Heart left ventricle (tissue), 13 donors: ENCODE measurements at regions not wholly inside any gene's neighbourhood (a gene's known extent, or its start where the extent isn't known, plus 50 kb on each side); places are given as distances from the start of the nearest gene placed in this dataset.

ENCODE experiments used
- CTCF ChIP-seq, 12 donors: fragments of 200-600 bp; sonication (generic) in 4 of 12; IDR thresholded peaks; one replicate each; pipeline versions ENCODE4 v1.5.0 to v1.8.0; 2018 to 2022; ENCODE audit warnings: antibody characterized with exemption in 12 of 12, mild to moderate bottlenecking in 5 of 12
- POLR2A ChIP-seq, 2 donors: fragments of 450-650 bp; IDR thresholded peaks; one replicate each; pipeline ENCODE4 v1.6.1; 2017; ENCODE audit warnings: antibody characterized with exemption in 2 of 2, mild to moderate bottlenecking in 2 of 2, moderate library complexity in 2 of 2
- donor health status: ischemic (EF 13 %, LVEDD 7.1; RV severe dilation, severe dysfunction).
- donor health status: DM: no; HTN: yes; CAD: no.
- donor health status: DM: no; HTN: no; CAD: no.
- donor health status: ischemic (EF 25% LVEDD 6.9; RV normal size, moderate dysfunction).
- donor health status: ischemic (EF 25% LVEDD 5.7; RV mildly dilated, moderate dysfunction).
- donor health status: ischemic (EF 35%, LVEDD 5.7; RV mildly dilated, moderate dysfunction).
- donor health status: nonischemic (EF 11% LVEDD 7.7; RV severe dilation, severe dysfunction).
- donor health status: DM: yes; HTN: yes; CAD: no.
- donor health status: PGD.
- donor health status: ischemic (EF 29% LVEDD 5.4; RV normal size, mild dysfunction).
- donor health status: nonischemic (EF 23%, LVEDD 6.1; RV moderate dilation, normal function).

- TF ChIP-seq CTCF (IDR thresholded peaks at IDR 0.05): no peak
- no peak for TF ChIP-seq POLR2A (IDR thresholded peaks at IDR 0.05)
These were observed 980.0 kb downstream of the DNAJB9 start for GRCh38 chr7:109549471-109550193.
